HEK293T (cell line): ENCODE measurements at regions not wholly inside any gene's neighbourhood (a gene's known extent, or its start where the extent isn't known, plus 50 kb on each side); places are given as distances from the start of the nearest gene placed in this dataset.

Experiments used
- ARNT ChIP-seq: fragments of 450-650 bp; IDR thresholded peaks from 2 replicates; pipeline ENCODE4 v1.6.1; 2017; ENCODE audit warnings: mild to moderate bottlenecking
- BHLHE40 ChIP-seq: fragments of 450-650 bp; IDR thresholded peaks from 2 replicates; pipeline ENCODE4 v1.6.1; 2016; ENCODE audit warnings: mild to moderate bottlenecking, moderate library complexity, borderline replicate concordance
- CTBP1 ChIP-seq: fragments of 450-650 bp; IDR thresholded peaks from 2 replicates; pipeline ENCODE4 v1.6.1; 2016; ENCODE audit warnings: borderline replicate concordance
- FOXK2 ChIP-seq: fragments of 450-650 bp; IDR thresholded peaks from 2 replicates; pipeline ENCODE4 v1.6.1; 2016; ENCODE audit warnings: mild to moderate bottlenecking
- FOXM1 ChIP-seq: fragments of 450-650 bp; IDR thresholded peaks from 2 replicates; pipeline ENCODE4 v1.6.1; 2017; ENCODE audit warnings: mild to moderate bottlenecking, borderline replicate concordance
- HDGF ChIP-seq: fragments of 450-650 bp; IDR thresholded peaks from 2 replicates; pipeline ENCODE4 v1.6.1; 2017; ENCODE audit warnings: antibody characterized with exemption, borderline replicate concordance
- L3MBTL2 ChIP-seq: fragments of 450-650 bp; conservative IDR thresholded peaks from 2 replicates; pipeline ENCODE4 v1.6.1; 2016; ENCODE audit warnings: mild to moderate bottlenecking
- PKNOX1 ChIP-seq: fragments of 450-650 bp; IDR thresholded peaks from 2 replicates; pipeline ENCODE4 v1.6.1; 2016
- TARDBP ChIP-seq: fragments of 450-650 bp; IDR thresholded peaks from 2 replicates; pipeline ENCODE4 v1.6.1; 2016

DNA sequence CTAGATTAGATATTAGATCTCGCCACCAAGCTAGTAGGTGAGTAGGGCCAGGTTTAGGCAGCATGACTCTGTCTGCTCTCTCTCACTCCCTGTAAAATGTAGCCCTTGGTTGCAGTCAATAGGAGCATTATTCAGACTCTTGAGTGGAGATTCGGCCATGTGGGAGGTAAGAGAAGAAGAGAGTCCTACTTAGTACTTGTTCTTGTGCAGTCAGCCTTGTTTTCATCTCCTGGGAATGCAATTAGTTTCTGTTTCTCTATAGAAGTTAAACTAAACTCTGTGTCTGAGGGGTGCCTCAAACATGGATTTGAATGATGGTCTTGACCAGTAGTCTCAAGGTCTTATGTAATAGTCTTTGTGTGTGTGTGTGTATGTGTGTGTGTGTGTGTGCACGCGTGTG, 229.5 kb upstream of the DPH6 start:
- TF ChIP-seq TARDBP (no peak), CTBP1 (no peak), FOXK2 (no peak), HDGF (no peak), L3MBTL2 (no peak), PKNOX1 (no peak), ARNT (no peak), FOXM1 (no peak), BHLHE40 (no peak)
